Endothelial cell of umbilical vein (primary cell): ENCODE measurements at regions not wholly inside any gene's neighbourhood (a gene's known extent, or its start where the extent isn't known, plus 50 kb on each side); places are given as distances from the start of the nearest gene placed in this dataset.

Experiments
- BruUV-seq: library from RNA; stranded (reverse); fragments of 400-500 nt; replicated peaks from 2 replicates; lab custom pipeline; 2021; lab: Mats Ljungman, UMichigan
- CTCF ChIA-PET: fragments of 300-600, 350-600 bp; sonication (Branson Sonifier 250); formaldehyde crosslinking; loops from one replicate; lab custom pipeline; 2021; ENCODE audit warnings: antibody characterized with exemption, inconsistent platforms; lab: Charles Lee
- POLR2A ChIA-PET: fragments of 300-600, 350-600 bp; sonication (Branson Sonifier 250); formaldehyde crosslinking; loops from one replicate; lab custom pipeline; 2021; ENCODE audit warnings: antibody characterized with exemption, inconsistent platforms; lab: Charles Lee
- DNase-seq: peaks from one replicate; pipeline ENCODE4 v3.0.0-alpha.2; 2011; ENCODE audit warnings: low read depth, low spot score
- FAIRE-seq: peaks from 2 replicates; lab custom pipeline; 2011; peaks lifted over from hg19 to GRCh38; lab: Jason Lieb, UNC
- H2AFZ ChIP-seq: 2 replicates; pipeline ENCODE4 v1.6.0; 2012; ENCODE audit warnings: low read depth, low read length, control low read depth, inconsistent platforms
- H3K27ac ChIP-seq: 2 replicates; pipeline ENCODE4 v1.5.1; 2011; ENCODE audit warnings: low read depth, mild to moderate bottlenecking, control low read depth, low read length, moderate library complexity; ENCODE audit not compliant: insufficient read depth
- H3K27me3 ChIP-seq, 2 experiments: 2 replicates each; pipeline versions ENCODE4 v1.6.0 to v1.6.1; 2011; ENCODE audit warnings: low read length in 2 of 2, mixed read lengths in 1 of 2; ENCODE audit not compliant: control insufficient read depth in 2 of 2, insufficient read depth in 2 of 2
- H3K36me3 ChIP-seq, 2 experiments: 2 replicates in 1 of 2; 3 replicates in 1 of 2; pipeline ENCODE4 v1.5.1; 2011; ENCODE audit warnings: low read length in 2 of 2, mild to moderate bottlenecking in 1 of 2, moderate library complexity in 1 of 2; ENCODE audit not compliant: control insufficient read depth in 2 of 2, insufficient read depth in 2 of 2; ENCODE audit errors: extremely low read depth in 1 of 2
- H3K4me1 ChIP-seq: 3 replicates; pipeline ENCODE4 v1.5.1; 2011; ENCODE audit warnings: mild to moderate bottlenecking, low read length; ENCODE audit not compliant: control insufficient read depth, insufficient read depth; ENCODE audit errors: extremely low read depth
- H3K4me2 ChIP-seq: 2 replicates; pipeline ENCODE4 v1.6.1; 2011; ENCODE audit warnings: low read length, control low read depth, mixed read lengths; ENCODE audit not compliant: insufficient read depth
- H3K4me3 ChIP-seq, 3 experiments: fragments of 200-600 bp in 1 of 3; sonication (generic), shearing (Covaris generic) in 1 of 3; replicated peaks in 1 of 3; 2 replicates each; pipeline ENCODE4 v1.5.1; 2011 to 2016; ENCODE audit warnings: control low read depth in 3 of 3, low read length in 3 of 3, mild to moderate bottlenecking in 2 of 3, inconsistent platforms in 1 of 3, low read depth in 1 of 3, moderate library complexity in 1 of 3; ENCODE audit not compliant: insufficient read depth in 1 of 3
- H3K79me2 ChIP-seq: 2 replicates; pipeline ENCODE4 v1.6.0; 2012; ENCODE audit warnings: low read length, inconsistent platforms; ENCODE audit not compliant: control insufficient read depth, insufficient read depth
- H3K9ac ChIP-seq: replicated peaks from 2 replicates; pipeline ENCODE3; 2011; ENCODE audit warnings: low read length, control low read depth; ENCODE audit not compliant: insufficient read depth; ENCODE audit errors: extremely low read depth
- H3K9me1 ChIP-seq: replicated peaks from 3 replicates; pipeline ENCODE4 v1.6.0; 2011; ENCODE audit warnings: mild to moderate bottlenecking, low read length; ENCODE audit not compliant: control insufficient read depth, insufficient read depth; ENCODE audit errors: extremely low read depth
- H3K9me3 ChIP-seq: replicated peaks from 2 replicates; pipeline ENCODE4 v1.5.1; 2012; ENCODE audit warnings: low read length, inconsistent platforms; ENCODE audit not compliant: control insufficient read depth, insufficient read depth
- H4K20me1 ChIP-seq: replicated peaks from 2 replicates; pipeline ENCODE3; 2011; ENCODE audit warnings: mild to moderate bottlenecking, low read length; ENCODE audit not compliant: control insufficient read depth, insufficient read depth; ENCODE audit errors: extremely low read depth
- EZH2 ChIP-seq: IDR thresholded peaks from 2 replicates; pipeline ENCODE4 v1.6.1; 2012; ENCODE audit warnings: borderline replicate concordance, low read depth, mild to moderate bottlenecking, moderate library complexity, low read length, inconsistent platforms; ENCODE audit not compliant: severe bottlenecking
- FOS ChIP-seq: IDR thresholded peaks from 2 replicates; pipeline ENCODE4 v1.6.1; 2011; ENCODE audit warnings: mild to moderate bottlenecking, low read length, moderate library complexity, borderline replicate concordance; ENCODE audit not compliant: insufficient read depth
- GATA2 ChIP-seq: IDR thresholded peaks from 2 replicates; pipeline ENCODE4 v1.7.0; 2011; ENCODE audit warnings: low read depth, mild to moderate bottlenecking, moderate library complexity, mixed read lengths, low read length; ENCODE audit not compliant: insufficient read length, insufficient read depth
- JUN ChIP-seq: IDR thresholded peaks from 2 replicates; pipeline ENCODE4 v1.6.1; 2011; ENCODE audit warnings: borderline replicate concordance, low read depth; ENCODE audit not compliant: insufficient read length, insufficient read depth
- MYC ChIP-seq: IDR thresholded peaks from one replicate; pipeline ENCODE4 v1.6.1; 2011; ENCODE audit warnings: mild to moderate bottlenecking, low read depth, low read length
- POLR2A ChIP-seq: IDR thresholded peaks from 2 replicates; pipeline ENCODE4 v1.6.1; 2012; ENCODE audit warnings: low read depth, mild to moderate bottlenecking, control low read depth, low read length
- POLR2AphosphoS5 ChIP-seq: IDR thresholded peaks from 2 replicates; pipeline ENCODE4 v1.6.1; 2012; ENCODE audit warnings: low read depth, mild to moderate bottlenecking, control low read depth, low read length, moderate library complexity; ENCODE audit not compliant: insufficient read depth
- dilution Hi-C: fragments of 300-500 bp; cut with MboI; formaldehyde crosslinking; loops from one replicate; pipeline ENCODE4 v1.15.0; 2019; ENCODE audit warnings: low sequenced_read_pairs; ENCODE audit not compliant: extremely low pct_ligation_motif_present
- intact Hi-C: fragments of 100-400 bp; cut with micrococcal nuclease; formaldehyde crosslinking; loops from one replicate; pipeline ENCODE4 v1.10.0; 2022
- TF ChIP-seq, protein P1 (sequence below): IDR thresholded peaks from 2 replicates; pipeline ENCODE4 v1.6.1; 2011; ENCODE audit not compliant: insufficient read depth, insufficient read length
- TF ChIP-seq, protein P2 (sequence below), 2 donors: IDR thresholded peaks; 1 replicate in 1 of 2; 2 replicates in 1 of 2; pipeline ENCODE4 v1.5.1; 2011; ENCODE audit warnings: low read length in 2 of 2, mild to moderate bottlenecking in 2 of 2, moderate library complexity in 2 of 2, control low read depth in 1 of 2, inconsistent platforms in 1 of 2, low read depth in 1 of 2; ENCODE audit not compliant: insufficient read depth in 1 of 2; ENCODE audit errors: extremely low read depth in 1 of 2

DNA sequence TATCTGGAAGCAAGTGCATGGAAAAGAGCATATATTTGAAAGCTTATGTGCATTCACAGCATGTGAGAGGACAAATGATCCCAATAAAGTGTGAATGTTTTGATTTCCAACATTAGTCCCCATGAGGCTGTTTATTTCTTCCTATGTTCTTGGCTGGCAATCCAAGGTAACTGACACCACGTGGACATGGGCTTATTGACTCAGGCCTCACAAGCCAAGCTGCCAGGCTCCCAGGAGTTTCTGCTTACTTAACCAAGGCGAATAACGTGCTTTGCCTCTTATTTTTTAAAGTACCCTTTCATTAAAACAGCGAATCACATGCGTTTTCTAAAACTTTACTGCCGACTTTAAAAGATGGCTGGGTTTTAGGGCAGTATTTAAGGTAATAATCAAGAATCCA lies 441.7 kb downstream of the FUT8 start:
- no peaks in the 10 kb centered on the region for H4K20me1 ChIP-seq
- CTCF ChIA-PET: no interaction called here
- H3K79me2 ChIP-seq: no peaks in the 10 kb centered on the region
- no TSS peak for BruUV-seq
- H3K9me3 ChIP-seq: no peaks in the 10 kb centered on the region
- TF ChIP-seq, protein P1, sequence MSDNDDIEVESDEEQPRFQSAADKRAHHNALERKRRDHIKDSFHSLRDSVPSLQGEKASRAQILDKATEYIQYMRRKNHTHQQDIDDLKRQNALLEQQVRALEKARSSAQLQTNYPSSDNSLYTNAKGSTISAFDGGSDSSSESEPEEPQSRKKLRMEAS: no peak
- TF ChIP-seq MYC: no peak
- no peak for TF ChIP-seq POLR2A
- no peak for TF ChIP-seq POLR2AphosphoS5
- TF ChIP-seq, protein P2, sequence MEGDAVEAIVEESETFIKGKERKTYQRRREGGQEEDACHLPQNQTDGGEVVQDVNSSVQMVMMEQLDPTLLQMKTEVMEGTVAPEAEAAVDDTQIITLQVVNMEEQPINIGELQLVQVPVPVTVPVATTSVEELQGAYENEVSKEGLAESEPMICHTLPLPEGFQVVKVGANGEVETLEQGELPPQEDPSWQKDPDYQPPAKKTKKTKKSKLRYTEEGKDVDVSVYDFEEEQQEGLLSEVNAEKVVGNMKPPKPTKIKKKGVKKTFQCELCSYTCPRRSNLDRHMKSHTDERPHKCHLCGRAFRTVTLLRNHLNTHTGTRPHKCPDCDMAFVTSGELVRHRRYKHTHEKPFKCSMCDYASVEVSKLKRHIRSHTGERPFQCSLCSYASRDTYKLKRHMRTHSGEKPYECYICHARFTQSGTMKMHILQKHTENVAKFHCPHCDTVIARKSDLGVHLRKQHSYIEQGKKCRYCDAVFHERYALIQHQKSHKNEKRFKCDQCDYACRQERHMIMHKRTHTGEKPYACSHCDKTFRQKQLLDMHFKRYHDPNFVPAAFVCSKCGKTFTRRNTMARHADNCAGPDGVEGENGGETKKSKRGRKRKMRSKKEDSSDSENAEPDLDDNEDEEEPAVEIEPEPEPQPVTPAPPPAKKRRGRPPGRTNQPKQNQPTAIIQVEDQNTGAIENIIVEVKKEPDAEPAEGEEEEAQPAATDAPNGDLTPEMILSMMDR (IDR thresholded peaks at IDR 0.05; ENCODE audit: extremely low read depth in 1 of 2, insufficient read depth in 1 of 2, low read depth in 1 of 2, low read length in 2 of 2): no peak
- no peak for TF ChIP-seq JUN
- TF ChIP-seq FOS: no peak
- no peak for TF ChIP-seq EZH2
- TF ChIP-seq GATA2: no peak
- H3K36me3 ChIP-seq: no peaks in the 10 kb centered on the region
- H3K4me2 ChIP-seq: no peak overlapping the region
- H3K4me3 ChIP-seq: no peak overlapping the region
- FAIRE-seq: no peak
- no peaks in the 10 kb centered on the region for H3K9me1 ChIP-seq
- intact Hi-C loops: no loop called here
- dilution Hi-C loops: no loop called here
- DNase-seq: no peak
- no peak overlapping the region for H3K27ac ChIP-seq
- POLR2A ChIA-PET: no interaction called here
- no peak overlapping the region for H2AFZ ChIP-seq
- H3K9ac ChIP-seq: no peak overlapping the region
- H3K4me1 ChIP-seq: no peaks in the 10 kb centered on the region
- no peaks in the 10 kb centered on the region for H3K27me3 ChIP-seq
